ENCODE measurements at regions not wholly inside any gene's neighbourhood (a gene's known extent, or its start where the extent isn't known, plus 50 kb on each side); places are given as distances from the start of the nearest gene placed in this dataset.
A peak's percentile ranks its signal among the peaks of the same experiment; 100 is the strongest.

GRCh38 chr22:49042066-49042465 lies 785.6 kb downstream of the BRD1 start (continued):
- TF ChIP-seq MAZ (IDR thresholded peaks at IDR 0.05; ENCODE audit: borderline replicate concordance, low read depth, low read length) (no peak), CEBPB (IDR thresholded peaks at IDR 0.05; ENCODE audit: low read depth, low read length) (no peak), FOS (IDR thresholded peaks at IDR 0.05; ENCODE audit: low read depth, low read length) (no peak)

GRCh38 chr22:49040754-49041467 lies 786.8 kb downstream of the BRD1 start:
- H3K9me1 ChIP-seq (ENCODE audit: insufficient read depth, low read length) = no peaks in the 10 kb centered on the region
- DNase-seq (no peak), ATAC-seq (ENCODE audit: low read depth) (no peak)
- H4K5ac ChIP-seq (ENCODE audit: low read depth, low read length) = no peak overlapping the region
- no peak overlapping the region for H3K23ac ChIP-seq (ENCODE audit: low read depth, low read length)
- H3K56ac ChIP-seq (ENCODE audit: extremely low read depth, insufficient read depth, low read length) = no peak overlapping the region
- no TSS peak for BruUV-seq (replicated peaks)
- peaks cover 58% of the 10 kb centered on the region for H3K9me3 ChIP-seq (ENCODE audit: control insufficient read depth, insufficient read depth, low read length)
- H2AK9ac ChIP-seq (replicated peaks; ENCODE audit: low read depth, low read length, poor library complexity) = peak overlapping the region; percentile 13
- H4K91ac ChIP-seq (ENCODE audit: insufficient read depth, low read depth, low read length) = no peak overlapping the region
- H3K4me1 ChIP-seq (ENCODE audit: control insufficient read depth, insufficient read depth, low read length) = no peaks in the 10 kb centered on the region
- H2BK120ac ChIP-seq (ENCODE audit: low read depth, low read length) = no peak overlapping the region
- H3K4ac ChIP-seq (ENCODE audit: low read depth, low read length) = no peak overlapping the region
- in situ Hi-C loops (cut with MboI; ENCODE audit: low sequenced_read_pairs) (no loop called here), intact Hi-C loops (cut with micrococcal nuclease) (no loop called here), dilution Hi-C loops (cut with HindIII; ENCODE audit: low sequenced_read_pairs, unreplicated experiment) (no loop called here)
- no peak overlapping the region for H2AK5ac ChIP-seq (ENCODE audit: low read depth, low read length)
- no peak overlapping the region for H3K18ac ChIP-seq (ENCODE audit: low read depth, low read length)
- no peaks in the 10 kb centered on the region for H3K79me1 ChIP-seq (ENCODE audit: low read depth in 1 of 2, low read length in 2 of 2)
- H2AFZ ChIP-seq (replicated peaks; ENCODE audit: low read length, poor library complexity) = no peak overlapping the region
- no peak overlapping the region for H4K8ac ChIP-seq (ENCODE audit: low read depth in 2 of 2, low read length in 2 of 2)
- H3K14ac ChIP-seq (replicated peaks; ENCODE audit: low read depth, low read length) = no peak overlapping the region
- WGBS, 2 experiments (ENCODE audit: extremely low coverage in 2 of 2, insufficient read length in 1 of 2) = 71% methylated on average over 8 of the region's 20 CpGs; no CpG with 5 or more reads in 1 of the 2 experiments
- no peaks in the 10 kb centered on the region for H3K27me3 ChIP-seq (ENCODE audit: control insufficient read depth, insufficient read depth, low read length)
- H2BK5ac ChIP-seq (ENCODE audit: low read depth, low read length, poor library complexity, severe bottlenecking) = no peak overlapping the region
- ChIA-PET CTCF (no interaction called here), POLR2A (ENCODE audit: unreplicated experiment) (no interaction called here)
- H3K9ac ChIP-seq (ENCODE audit: low read depth, low read length) = no peak overlapping the region
- H3K4me2 ChIP-seq (ENCODE audit: low read depth, low read length) = no peak overlapping the region
- H2BK20ac ChIP-seq (ENCODE audit: low read depth, low read length) = no peak overlapping the region
- no peak overlapping the region for H3K4me3 ChIP-seq (ENCODE audit: insufficient read depth, low read depth, low read length)
- no peak overlapping the region for H2BK15ac ChIP-seq (ENCODE audit: low read depth, low read length)
- H3K27ac ChIP-seq (ENCODE audit: insufficient read depth, low read length) = no peak overlapping the region
- H3K36me3 ChIP-seq (ENCODE audit: control insufficient read depth, insufficient read depth, low read length) = no peaks in the 10 kb centered on the region
- no peaks in the 10 kb centered on the region for H4K20me1 ChIP-seq (ENCODE audit: insufficient read depth, low read length)
- TF ChIP-seq CEBPB (IDR thresholded peaks at IDR 0.05; ENCODE audit: low read depth, low read length) (no peak), CHD1 (IDR thresholded peaks at IDR 0.05; ENCODE audit: low read depth, low read length) (no peak), SMC3 (IDR thresholded peaks at IDR 0.05; ENCODE audit: low read depth, low read length) (no peak), MXI1 (IDR thresholded peaks at IDR 0.05; ENCODE audit: borderline replicate concordance, low read depth, low read length) (no peak), MAZ (IDR thresholded peaks at IDR 0.05; ENCODE audit: borderline replicate concordance, low read depth, low read length) (no peak), RCOR1 (IDR thresholded peaks at IDR 0.05; ENCODE audit: insufficient replicate concordance, low read length) (no peak), NFE2L2 (IDR thresholded peaks at IDR 0.05; ENCODE audit: low read depth, low read length) (no peak), MAFK (IDR thresholded peaks at IDR 0.05; ENCODE audit: low read depth, low read length) (no peak), USF2 (IDR thresholded peaks at IDR 0.05; ENCODE audit: low read depth, low read length) (no peak), BHLHE40 (IDR thresholded peaks at IDR 0.05; ENCODE audit: low read depth, low read length) (no peak), RFX5 (IDR thresholded peaks at IDR 0.05; ENCODE audit: low read depth, low read length) (no peak)
- TF ChIP-seq, protein P1, sequence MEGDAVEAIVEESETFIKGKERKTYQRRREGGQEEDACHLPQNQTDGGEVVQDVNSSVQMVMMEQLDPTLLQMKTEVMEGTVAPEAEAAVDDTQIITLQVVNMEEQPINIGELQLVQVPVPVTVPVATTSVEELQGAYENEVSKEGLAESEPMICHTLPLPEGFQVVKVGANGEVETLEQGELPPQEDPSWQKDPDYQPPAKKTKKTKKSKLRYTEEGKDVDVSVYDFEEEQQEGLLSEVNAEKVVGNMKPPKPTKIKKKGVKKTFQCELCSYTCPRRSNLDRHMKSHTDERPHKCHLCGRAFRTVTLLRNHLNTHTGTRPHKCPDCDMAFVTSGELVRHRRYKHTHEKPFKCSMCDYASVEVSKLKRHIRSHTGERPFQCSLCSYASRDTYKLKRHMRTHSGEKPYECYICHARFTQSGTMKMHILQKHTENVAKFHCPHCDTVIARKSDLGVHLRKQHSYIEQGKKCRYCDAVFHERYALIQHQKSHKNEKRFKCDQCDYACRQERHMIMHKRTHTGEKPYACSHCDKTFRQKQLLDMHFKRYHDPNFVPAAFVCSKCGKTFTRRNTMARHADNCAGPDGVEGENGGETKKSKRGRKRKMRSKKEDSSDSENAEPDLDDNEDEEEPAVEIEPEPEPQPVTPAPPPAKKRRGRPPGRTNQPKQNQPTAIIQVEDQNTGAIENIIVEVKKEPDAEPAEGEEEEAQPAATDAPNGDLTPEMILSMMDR (conservative IDR thresholded peaks at IDR 0.05; ENCODE audit: low read depth, low read length) = no peak

Data from IMR-90 (cell line).